ENCODE measurements at regions not wholly inside any gene's neighbourhood (a gene's known extent, or its start where the extent isn't known, plus 50 kb on each side); places are given as distances from the start of the nearest gene placed in this dataset.

DNA sequence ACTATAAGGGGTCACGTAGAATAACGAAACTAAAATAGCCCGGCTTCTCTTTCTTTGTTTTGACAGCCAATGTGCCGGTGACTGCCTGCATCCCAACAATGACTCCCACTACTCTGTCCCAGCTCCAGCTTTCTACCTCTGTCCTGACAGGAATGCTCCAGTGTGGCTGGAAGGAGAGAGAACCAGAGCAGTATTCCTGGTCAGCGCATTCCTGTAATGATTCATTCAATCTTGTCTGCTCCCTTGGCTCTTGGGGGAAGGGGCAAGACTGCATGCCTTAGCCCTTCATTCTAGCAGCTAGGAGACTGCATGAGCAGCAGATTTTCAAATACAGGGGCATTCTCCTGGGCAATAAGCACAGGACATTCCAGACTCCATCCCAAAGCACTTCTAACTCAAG, 132.1 kb upstream of the PRMT6 start:
- no peak for DNase-seq

DNA sequence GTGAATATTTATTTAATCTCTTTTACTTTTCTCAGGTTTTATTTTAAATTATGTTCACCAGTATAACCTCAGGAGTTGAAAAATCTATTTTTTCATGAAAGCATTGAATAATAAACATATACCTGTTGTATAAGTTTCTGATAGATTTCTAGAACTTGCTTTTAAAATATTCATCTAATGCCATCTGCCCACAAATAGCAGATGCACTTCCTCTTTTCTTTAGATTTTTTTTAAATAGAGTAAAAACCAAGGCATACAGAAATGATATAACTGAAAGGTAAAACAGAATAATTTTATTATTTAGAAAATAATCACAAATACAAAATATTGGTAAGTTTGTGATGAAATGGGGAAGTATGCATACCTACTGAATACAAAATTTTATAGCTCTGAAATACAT, 130.7 kb upstream of the PRMT6 start:
- no peak for DNase-seq

DNA sequence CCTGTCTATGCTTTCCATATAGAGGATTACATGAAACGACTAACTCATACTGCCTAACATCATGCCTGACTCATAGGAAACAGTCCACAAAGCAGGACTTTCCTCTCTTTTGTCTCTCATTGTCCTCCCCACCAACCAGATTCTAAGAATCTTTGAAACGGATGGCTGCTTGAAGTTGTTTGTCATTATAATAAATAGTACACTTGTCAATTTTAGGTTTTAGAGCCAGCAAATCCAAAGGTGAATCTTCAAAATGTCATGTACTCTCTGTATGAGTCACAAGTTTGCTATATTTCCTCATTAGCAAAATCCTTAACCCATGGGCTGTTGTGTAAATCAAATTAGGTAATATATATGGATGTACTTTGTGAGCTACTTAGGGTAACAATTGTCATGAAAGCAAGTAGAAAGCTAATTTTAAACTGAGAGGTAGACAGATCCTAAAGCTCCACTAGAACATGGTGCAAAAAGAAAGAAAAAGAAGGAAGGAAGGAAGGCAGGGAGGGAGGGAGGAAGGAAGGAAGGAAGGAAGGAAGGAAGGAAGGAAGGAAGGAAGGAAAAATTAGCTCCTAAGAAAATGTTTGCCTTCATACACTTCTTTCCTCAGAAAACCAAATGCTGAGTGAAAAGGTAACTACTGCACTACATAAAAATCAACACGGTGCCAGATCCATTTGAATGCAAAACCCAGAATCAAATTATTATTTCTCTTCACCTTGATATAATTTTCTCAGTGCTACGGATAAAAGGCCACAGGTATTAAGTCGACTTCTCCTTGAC, 129.5 kb upstream of the PRMT6 start:
- DNase-seq = no peak

- DNase-seq = no peak
Measured at GRCh38 chr1:106937104-106937503, 119.4 kb upstream of the PRMT6 start.

GRCh38 chr1:106944721-106945120, 111.8 kb upstream of the PRMT6 start:
- DNase-seq = no peak

DNA sequence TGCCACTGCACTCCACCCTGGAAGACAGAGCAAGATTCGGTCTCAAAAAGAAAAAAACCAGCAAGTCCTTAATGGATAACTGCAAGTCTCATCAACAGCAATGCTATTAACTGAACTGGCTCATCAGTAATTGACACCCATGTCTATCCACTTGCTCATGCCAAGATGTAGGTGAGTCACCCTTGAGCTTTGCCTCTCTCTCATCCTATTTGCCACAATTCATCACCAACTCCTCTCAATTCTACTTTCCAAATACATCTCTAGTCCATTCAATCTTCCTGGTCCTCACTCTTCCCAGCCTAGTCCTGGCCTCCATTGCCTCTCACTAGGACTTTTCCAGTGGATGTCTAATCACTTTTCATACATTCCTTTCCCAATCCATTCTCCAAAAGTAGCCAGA, 103.7 kb upstream of the PRMT6 start:
- DNase-seq = no peak

DNA sequence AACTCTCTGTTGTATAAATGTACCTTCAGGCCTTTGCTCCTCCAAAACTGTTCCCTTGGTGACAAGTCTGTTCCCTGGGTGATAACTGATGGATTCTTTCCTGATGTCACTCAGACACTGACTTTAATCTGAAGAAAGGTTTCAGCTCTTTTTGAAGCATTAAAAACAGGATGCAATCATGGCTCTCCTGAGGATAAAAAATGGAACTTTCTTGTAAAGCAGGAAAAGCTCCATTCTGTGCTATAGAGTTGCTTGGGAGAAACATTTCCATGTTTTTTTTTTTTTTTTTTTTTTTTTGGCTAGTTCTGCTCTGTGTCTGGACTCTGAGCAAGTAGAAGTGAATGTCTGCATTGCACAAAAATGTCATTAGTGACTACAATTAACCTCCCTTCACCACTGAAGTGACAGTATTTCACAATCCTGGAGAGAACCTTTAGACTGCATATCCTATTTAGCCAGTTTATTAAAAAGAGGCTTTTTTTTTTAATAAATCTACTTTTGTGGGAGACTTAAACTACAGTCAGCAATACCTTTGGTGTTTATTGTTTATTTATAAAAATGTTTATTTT, 101.7 kb upstream of the PRMT6 start:
- DNase-seq = no peak

- DNase-seq = no peak
Measured at GRCh38 chr1:106956721-106957120, 99.8 kb upstream of the PRMT6 start.

DNA sequence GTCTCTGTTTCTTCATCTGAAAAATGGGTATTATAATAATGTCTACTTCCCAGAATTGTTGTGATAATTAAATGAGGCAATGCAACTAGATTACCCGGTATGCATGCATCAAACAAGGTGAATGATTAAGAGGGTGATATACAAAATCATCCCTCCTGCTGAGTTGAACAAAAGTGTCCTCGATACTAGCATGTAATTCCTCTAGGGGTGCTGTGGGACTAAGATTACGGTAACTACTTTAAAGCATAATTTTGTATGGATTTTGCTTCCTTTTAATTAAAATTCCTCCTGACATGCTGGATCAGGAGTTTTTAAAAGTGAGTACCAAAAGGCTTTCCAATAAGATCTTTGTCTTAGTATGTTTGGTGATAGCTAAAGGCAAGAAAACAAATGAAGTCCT, 98.7 kb upstream of the PRMT6 start:
- DNase-seq = no peak

DNA sequence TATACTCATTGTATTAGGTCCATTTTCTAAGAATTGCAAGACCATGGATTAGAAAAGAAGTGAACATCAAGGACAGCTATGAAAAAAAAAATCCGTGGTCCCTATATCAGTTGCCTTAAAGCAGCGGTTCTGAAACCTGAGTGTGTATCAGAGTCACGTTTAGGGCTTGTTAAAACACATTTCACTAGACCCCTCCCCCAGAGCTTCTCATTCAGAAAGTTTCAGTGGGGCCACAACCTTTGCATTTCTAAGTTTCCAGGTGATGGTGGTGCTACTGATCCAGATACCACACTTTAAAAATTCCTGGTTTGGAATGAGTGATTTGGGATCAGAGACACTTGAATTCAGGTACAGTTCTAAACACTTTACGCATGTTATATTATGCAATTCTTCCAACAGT, 96.1 kb upstream of the PRMT6 start:
- no peak for DNase-seq

GRCh38 chr1:106961646-106962045, 94.8 kb upstream of the PRMT6 start:
- no peak for DNase-seq

- DNase-seq = no peak
Measured at GRCh38 chr1:106962591-106962990, 93.9 kb upstream of the PRMT6 start.

GRCh38 chr1:106964495-106964894, 92.0 kb upstream of the PRMT6 start:
- DNase-seq = no peak

DNA sequence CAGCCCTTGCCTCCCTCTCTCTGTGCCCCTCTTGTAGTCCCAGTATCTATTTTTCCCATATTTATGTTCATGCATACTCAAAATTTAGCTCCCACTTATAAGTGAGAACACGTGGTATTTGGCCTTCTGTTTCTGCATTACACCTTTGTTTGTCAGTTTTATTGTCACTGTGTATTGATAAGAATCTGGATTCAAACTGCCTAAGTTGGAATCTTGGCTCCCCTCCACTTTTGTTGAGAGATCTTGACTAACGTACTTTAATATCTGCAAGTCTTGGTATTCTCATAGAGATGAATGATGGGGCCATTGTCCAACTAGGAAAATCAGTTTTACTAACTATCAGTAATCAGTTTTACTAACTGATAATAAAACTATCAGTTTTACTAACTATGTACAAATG, 87.8 kb upstream of the PRMT6 start:
- no peak for DNase-seq

DNA sequence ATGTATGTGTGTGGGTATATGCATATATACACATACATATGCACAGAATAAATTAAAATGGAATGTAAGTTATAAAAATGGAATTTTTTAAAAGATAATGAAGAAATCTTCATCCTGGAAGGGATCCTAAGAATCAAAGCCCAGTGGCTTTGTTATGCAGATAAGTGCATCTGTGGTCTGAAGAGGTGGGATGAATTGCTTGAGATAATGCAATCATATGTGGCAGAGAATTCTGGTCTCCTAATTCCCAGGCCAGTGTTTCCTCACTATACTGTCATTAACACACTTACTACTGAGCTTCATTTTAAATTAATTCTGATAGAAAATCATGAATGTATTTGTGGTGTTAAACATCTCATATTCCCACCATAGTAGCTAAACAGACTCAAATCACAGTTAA, 86.7 kb upstream of the PRMT6 start:
- no peak for DNase-seq

DNA sequence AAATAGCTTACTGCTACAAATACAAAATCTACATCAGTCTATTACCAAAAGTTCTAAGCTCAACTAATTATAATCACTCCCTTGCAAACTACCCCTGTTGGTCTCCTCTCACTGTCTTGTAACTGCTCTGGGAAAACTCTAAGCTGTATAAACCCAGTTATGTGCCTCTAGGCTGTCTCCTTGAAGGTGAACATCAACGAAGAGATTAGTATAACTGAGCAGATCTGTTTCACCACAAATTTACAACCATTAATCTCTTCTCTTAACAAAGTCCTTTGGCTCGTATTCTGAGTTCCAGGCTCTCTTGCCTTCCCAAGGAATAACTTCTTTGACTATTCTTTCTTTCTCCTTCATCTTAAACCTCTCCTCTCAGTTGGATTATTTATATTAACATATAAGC, 84.4 kb upstream of the PRMT6 start:
- no peak for DNase-seq

- DNase-seq = no peak
Measured at GRCh38 chr1:106975944-106976343, 80.5 kb upstream of the PRMT6 start.

GRCh38 chr1:106978477-106979322, 77.8 kb upstream of the PRMT6 start:
- no peak for DNase-seq

DNA sequence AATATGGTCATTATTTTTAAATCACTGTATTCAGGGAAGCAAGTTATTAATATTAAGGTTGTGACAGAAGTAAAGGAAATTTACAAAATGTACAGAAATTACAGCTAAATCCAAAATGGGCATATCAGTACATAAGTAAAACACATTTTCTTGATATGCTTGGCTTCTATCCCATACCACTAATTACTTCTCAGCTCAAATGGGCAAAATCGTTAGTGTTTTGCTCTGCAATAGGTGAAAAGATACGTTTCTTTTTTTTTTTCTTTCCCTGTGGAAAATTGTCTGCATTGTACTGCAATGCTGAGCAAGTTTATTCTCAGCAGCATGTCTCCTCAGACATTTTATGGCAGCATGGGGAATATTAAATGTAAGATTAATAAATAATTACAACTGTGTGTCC, 77.1 kb upstream of the PRMT6 start:
- DNase-seq = no peak

DNA sequence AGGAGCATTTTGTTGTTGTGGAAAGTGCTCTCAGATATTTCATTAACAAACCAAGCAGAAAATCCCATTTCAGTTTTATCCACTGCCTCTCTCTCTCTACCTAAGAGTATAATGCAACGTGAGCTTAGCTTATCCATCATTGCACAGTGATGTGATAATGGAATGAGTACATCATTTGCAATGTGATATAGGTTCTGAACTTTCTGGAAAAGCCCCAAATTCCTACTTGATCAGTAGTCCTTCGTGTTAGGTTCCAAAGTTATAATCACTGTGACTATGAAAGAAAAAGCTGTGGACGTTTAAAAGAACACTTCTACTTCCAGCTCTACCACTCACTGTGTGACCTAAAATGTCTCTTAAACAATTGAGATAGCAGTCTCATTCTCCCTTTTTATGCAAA, 76.4 kb upstream of the PRMT6 start:
- no peak for DNase-seq

DNA sequence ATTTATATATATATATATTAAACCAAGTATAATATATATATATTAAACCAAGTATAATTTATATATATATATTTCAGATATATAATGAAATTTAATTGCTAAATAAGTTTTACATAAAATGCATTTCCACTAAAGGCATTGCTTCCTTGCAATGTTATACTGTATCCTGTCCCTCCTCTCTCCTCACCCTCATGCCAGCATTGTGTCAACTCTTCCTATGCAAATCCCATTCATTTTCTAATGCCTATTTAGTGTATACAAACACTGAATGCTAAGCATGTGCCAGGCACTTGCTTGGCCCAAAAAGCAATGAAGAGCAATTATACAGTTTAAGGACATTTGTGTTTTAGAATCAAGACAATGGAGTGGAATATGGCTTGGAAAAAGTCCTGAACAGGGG, 71.7 kb upstream of the PRMT6 start:
- DNase-seq = no peak

- no peak for DNase-seq
Measured at GRCh38 chr1:106986603-106987002, 69.9 kb upstream of the PRMT6 start.

GRCh38 chr1:106995970-106996369, 60.5 kb upstream of the PRMT6 start:
- DNase-seq = no peak

DNA sequence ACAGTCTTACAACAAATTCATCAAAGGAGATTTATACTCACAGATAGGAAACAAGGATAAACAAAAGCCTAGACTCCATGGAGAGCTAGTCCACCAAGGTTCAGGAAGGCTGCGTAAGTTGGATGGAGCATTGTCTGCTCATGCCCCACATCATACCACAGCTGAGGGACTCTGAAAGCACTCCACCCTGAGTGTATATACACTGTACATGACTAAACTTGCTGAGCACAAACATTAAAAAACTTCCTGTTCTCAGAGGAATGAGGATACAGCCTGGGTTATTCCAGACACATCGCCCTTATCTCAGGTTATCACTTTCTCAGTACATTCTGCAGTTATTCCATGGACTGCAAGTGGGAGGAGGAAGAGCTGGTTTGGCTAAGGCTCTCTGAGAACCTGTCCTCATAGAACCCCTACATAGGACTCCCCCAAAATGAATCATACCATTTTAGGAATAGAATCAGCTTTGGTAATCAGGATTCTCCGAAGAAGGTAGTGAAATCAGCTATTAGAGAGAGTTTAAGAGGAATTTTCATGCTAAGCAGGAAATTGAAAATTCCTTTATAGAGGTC, 58.0 kb upstream of the PRMT6 start:
- DNase-seq = no peak
